Fibroblast of mammary gland (primary cell): ENCODE measurements at regions not wholly inside any gene's neighbourhood (a gene's known extent, or its start where the extent isn't known, plus 50 kb on each side); places are given as distances from the start of the nearest gene placed in this dataset.
"Not testable (repeated sequence)": the region's sequence is repeated elsewhere in the genome, so short reads cannot be mapped to it uniquely, and the experiment has no call there.

ENCODE experiments used
- DNase-seq: peaks from one replicate; pipeline ENCODE4 v3.0.0-alpha.2; 2010; ENCODE audit warnings: low read depth
- H3K4me3 ChIP-seq: 2 replicates; pipeline ENCODE4 v1.5.1; 2011; ENCODE audit warnings: low read depth, mild to moderate bottlenecking, low read length, moderate library complexity; ENCODE audit not compliant: control insufficient read depth
- TF ChIP-seq, protein P1 (sequence below): conservative IDR thresholded peaks from 2 replicates; pipeline ENCODE4 v1.5.1; 2011; ENCODE audit warnings: low read depth, low read length, inconsistent platforms; ENCODE audit not compliant: control insufficient read depth, insufficient read depth

DNA sequence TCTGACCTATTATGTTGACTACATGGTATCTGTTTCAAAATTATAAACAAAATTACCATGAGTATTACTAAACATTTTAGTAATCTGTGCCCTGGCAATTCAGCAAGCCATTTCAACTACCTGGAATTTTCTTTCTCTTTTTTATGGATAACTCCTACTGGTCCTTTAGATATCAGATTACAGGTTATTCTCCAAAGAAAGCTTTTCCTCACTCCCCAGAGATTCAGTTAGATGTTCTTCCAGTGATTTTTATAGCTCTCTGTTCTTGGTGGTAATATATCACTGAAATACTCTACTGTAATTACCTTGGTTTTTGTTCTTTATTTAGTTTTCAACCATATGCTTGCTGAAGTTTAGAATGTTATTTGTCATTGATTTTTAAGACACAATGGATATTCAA, 930.2 kb upstream of the FOXG1 start:
- no peak for DNase-seq
- H3K4me3 ChIP-seq = no peak overlapping the region
- TF ChIP-seq, protein P1, sequence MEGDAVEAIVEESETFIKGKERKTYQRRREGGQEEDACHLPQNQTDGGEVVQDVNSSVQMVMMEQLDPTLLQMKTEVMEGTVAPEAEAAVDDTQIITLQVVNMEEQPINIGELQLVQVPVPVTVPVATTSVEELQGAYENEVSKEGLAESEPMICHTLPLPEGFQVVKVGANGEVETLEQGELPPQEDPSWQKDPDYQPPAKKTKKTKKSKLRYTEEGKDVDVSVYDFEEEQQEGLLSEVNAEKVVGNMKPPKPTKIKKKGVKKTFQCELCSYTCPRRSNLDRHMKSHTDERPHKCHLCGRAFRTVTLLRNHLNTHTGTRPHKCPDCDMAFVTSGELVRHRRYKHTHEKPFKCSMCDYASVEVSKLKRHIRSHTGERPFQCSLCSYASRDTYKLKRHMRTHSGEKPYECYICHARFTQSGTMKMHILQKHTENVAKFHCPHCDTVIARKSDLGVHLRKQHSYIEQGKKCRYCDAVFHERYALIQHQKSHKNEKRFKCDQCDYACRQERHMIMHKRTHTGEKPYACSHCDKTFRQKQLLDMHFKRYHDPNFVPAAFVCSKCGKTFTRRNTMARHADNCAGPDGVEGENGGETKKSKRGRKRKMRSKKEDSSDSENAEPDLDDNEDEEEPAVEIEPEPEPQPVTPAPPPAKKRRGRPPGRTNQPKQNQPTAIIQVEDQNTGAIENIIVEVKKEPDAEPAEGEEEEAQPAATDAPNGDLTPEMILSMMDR = no peak

DNA sequence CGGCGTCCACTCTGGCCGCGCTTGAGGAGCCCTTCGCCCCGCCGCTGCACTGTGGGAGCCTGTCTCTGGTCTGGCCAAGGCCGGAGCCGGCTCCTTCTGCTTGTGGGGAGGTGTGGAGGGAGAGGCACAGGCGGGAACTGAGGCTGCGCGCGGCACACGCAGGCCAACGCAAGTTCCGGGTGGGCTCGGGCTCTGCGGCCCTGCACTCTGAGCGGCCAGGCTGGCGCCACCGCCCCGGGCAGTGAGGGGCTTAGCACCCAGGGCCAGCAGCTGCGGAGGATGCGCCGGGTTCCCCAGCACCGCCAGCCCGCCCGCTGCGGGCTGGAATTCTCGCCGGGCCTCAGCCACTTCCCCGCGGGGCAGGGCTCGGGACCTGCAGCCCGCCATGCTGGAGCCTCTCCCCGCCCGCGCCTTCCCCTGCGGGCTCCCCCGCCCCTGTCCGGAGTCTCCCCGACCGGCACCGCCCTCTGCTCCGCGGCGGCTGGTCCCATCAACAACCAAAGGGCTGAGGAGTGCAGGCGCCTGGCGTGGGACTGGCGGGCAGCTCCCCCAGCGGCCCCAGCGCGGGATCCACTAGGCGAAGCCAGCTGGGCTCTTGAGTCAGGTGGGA, 921.2 kb upstream of the FOXG1 start:
- no peak for DNase-seq
- TF ChIP-seq, protein P1 = no peak
- H3K4me3 ChIP-seq = no peak overlapping the region

DNA sequence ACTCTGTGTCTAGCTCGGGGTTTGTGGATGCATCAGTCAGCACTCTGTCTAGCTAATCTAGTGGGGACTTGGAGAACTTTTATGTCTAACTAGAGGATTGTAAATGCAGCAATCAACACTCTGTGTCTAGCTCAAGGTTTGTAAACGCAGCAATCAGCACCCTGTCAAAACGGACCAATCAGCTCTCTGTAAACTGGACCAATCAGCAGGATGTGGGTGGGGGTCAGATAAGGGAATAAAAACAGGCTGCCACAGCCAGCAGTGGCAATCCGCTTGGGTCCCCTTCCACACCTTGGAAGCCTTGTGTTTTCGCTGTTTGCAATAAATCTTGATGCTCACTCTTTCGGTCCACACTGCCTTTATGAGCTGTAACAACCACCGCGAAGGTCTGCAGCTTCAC, 920.7 kb upstream of the FOXG1 start:
- TF ChIP-seq, protein P1 = no peak
- DNase-seq = no peak
- H3K4me3 ChIP-seq = no peak overlapping the region

DNA sequence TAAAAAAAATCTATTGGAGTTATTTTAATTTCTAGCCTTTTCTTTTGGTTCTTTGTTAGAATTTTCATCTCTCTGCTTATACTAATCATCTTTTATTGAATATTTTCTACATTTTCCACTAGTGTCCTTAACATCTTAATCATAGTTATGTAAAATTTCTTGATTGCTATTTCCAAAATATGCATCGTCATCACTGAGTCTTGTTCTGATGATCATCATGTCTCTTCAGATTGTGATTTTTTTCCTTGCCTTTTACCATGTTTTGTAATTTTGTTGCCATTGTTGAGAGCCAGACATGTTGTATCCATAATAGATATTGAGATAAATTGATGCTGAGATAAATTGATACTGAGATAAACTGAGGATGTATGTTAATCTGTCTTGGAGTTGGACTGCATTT, 919.1 kb upstream of the FOXG1 start:
- not testable (repeated sequence) for DNase-seq, H3K4me3 ChIP-seq

DNA sequence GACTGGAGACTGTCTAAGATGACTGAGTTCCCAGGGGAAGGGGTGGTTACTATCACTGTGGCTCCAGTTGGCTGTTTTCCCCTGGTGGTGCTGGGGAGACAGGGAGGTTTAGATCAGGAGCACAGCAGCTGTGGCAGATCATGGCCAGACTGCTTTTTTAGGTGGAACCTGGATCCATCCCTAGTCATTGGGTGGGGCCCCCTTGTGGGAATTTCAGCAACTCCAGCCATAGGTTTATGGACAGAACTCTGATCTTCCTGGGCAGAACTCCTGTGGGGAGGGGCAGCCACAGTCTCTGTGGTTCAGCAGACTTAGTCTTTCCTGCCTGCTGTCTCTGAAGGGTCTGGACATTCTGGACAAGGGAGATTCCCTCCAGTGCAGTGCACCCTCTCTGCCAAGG, 917.4 kb upstream of the FOXG1 start:
- DNase-seq, H3K4me3 ChIP-seq: not testable (repeated sequence)

DNA sequence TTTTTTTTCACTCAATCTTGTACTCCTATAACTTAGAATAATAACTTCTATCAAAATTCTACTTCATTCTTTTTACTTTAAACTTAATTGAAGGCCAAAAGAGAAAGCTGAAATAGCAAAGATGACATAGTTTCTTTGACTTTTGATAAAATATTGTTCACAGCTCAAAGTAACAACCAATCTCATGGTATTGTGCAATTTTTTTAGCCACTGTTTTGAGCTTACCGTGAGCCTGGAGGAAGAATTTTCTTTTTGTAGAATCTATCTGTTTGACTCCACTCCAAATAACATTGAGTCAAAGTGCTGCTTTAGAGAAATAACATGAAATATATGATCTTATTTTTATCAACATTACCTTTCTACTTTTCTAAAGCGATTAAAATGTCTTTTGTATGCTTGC, 903.9 kb upstream of the FOXG1 start:
- TF ChIP-seq, protein P1 = no peak
- no peak for DNase-seq
- H3K4me3 ChIP-seq = no peak overlapping the region

DNA sequence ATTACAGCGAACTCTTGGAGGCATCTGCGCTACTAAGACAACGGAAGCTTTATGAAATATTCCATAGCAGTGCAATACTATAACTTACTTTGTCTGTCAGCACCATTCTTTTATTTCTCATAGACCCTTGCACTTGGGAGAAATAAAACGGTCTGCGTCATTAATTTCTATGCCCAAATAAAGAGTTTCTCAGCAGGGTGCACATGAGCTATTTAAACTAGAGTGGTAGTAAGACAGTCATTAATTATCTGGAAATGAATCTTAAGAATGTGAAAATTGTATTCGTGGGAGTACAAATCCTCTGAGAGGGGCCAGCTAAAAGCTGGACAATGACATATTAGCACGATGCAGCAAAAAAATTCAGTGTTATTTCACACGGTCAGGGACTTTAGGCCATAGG, 903.4 kb upstream of the FOXG1 start:
- TF ChIP-seq, protein P1 = no peak
- no peak overlapping the region for H3K4me3 ChIP-seq
- no peak for DNase-seq

DNA sequence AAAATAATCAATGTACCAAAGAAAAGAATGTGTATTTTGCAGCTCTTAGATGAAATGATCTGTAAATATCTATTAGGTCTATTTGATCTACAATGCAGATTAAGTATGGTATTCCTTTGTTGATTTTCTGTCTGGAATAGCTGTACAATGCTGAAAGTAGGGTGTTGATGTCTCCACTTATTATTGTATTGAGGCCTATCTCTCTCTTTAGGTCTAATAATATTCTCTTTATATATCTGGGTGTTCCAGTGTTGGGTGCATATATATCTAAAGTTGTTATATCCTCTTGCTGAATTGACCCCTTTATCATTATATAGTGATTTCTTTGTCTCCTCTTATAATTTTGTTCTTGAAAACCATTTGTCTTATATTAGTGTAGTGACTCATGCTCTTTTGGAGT, 885.5 kb upstream of the FOXG1 start:
- H3K4me3 ChIP-seq = no peak overlapping the region
- no peak for DNase-seq
- TF ChIP-seq, protein P1 = no peak
